ENCODE measurements at regions not wholly inside any gene's neighbourhood (a gene's known extent, or its start where the extent isn't known, plus 50 kb on each side); places are given as distances from the start of the nearest gene placed in this dataset.

GRCh38 chr14:25896777-25897176 is 701.1 kb downstream of the NOVA1 start:
- no peak for TF ChIP-seq CTCF (IDR thresholded peaks at IDR 0.05; ENCODE audit: insufficient read depth, low read length)
- no peak for TF ChIP-seq REST (IDR thresholded peaks at IDR 0.05; ENCODE audit: insufficient replicate concordance, low read depth)
- TF ChIP-seq POLR2AphosphoS5 (IDR thresholded peaks at IDR 0.05; ENCODE audit: low read depth), result no peak
